GM12878 (cell line): ENCODE measurements at regions not wholly inside any gene's neighbourhood (a gene's known extent, or its start where the extent isn't known, plus 50 kb on each side); places are given as distances from the start of the nearest gene placed in this dataset.

Source experiments
- ATAC-seq: fragments of 200-7000 bp; cut with Tn5 transposase; 3 replicates; pipeline ENCODE4 v1.9.1; 2020; ENCODE audit warnings: mild to moderate bottlenecking, moderate library complexity
- BruUV-seq: library from RNA; stranded (reverse); fragments of 400-500 nt; replicated peaks from 2 replicates; lab custom pipeline; 2021; lab: Mats Ljungman, UMichigan
- CTCF ChIA-PET: fragments of 300-600 bp; sonication (Branson Sonifier 250); formaldehyde crosslinking; extraction: SDS; loops from one replicate; lab custom pipeline; 2021; ENCODE audit warnings: inconsistent platforms; lab: Yijun Ruan, JAX
- POLR2A ChIA-PET: fragments of 350-600 bp; formaldehyde crosslinking; extraction: SDS; loops from one replicate; lab custom pipeline; 2021; ENCODE audit warnings: inconsistent platforms; lab: Charles Lee
- RAD21 ChIA-PET: fragments of 300-600 bp; sonication (Branson Sonifier 250); formaldehyde crosslinking; loops from one replicate; lab custom pipeline; 2023; ENCODE audit warnings: antibody characterized with exemption; ENCODE audit not compliant: unreplicated experiment; lab: Charles Lee
- SMC1A ChIA-PET: fragments of 300-600 bp; sonication (Branson Sonifier 250); formaldehyde crosslinking; loops from one replicate; lab custom pipeline; 2023; ENCODE audit not compliant: unreplicated experiment, uncharacterized antibody; lab: Charles Lee
- DNase-seq: peaks from one replicate; pipeline ENCODE4 v3.0.0-alpha.2; 2011; ENCODE audit warnings: low read depth, low spot score
- FAIRE-seq: peaks from 3 replicates; lab custom pipeline; 2011; peaks lifted over from hg19 to GRCh38; lab: Jason Lieb, UNC
- H2AFZ ChIP-seq: 2 replicates; pipeline ENCODE4 v1.6.0; 2011; ENCODE audit warnings: low read depth, low read length, control low read depth; ENCODE audit not compliant: control insufficient read depth
- H3K27ac ChIP-seq: 2 replicates; pipeline ENCODE4 v1.5.1; 2011; ENCODE audit warnings: control low read depth; ENCODE audit not compliant: control insufficient read depth, insufficient read depth
- H3K27me3 ChIP-seq, 2 experiments: replicated peaks in 1 of 2; 2 replicates each; pipeline versions ENCODE4 v1.6.0 to v1.6.1; 2011; ENCODE audit warnings: low read length in 1 of 2; ENCODE audit not compliant: control insufficient read depth in 2 of 2, insufficient read depth in 2 of 2
- H3K36me3 ChIP-seq, 2 experiments: 2 replicates each; pipeline ENCODE4 v1.5.1; 2011; ENCODE audit warnings: low read length in 1 of 2; ENCODE audit not compliant: control insufficient read depth in 2 of 2, insufficient read depth in 2 of 2
- H3K4me1 ChIP-seq: 2 replicates; pipeline ENCODE4 v1.6.1; 2011; ENCODE audit warnings: mild to moderate bottlenecking, low read length, moderate library complexity, mixed read lengths; ENCODE audit not compliant: control insufficient read depth, insufficient read depth
- H3K4me2 ChIP-seq: 2 replicates; pipeline ENCODE4 v1.6.0; 2011; ENCODE audit warnings: control low read depth; ENCODE audit not compliant: control insufficient read depth, insufficient read depth
- H3K4me3 ChIP-seq: fragments of 200-600 bp; sonication (generic); 2 replicates; pipeline ENCODE4 v1.5.1; 2016
- H3K79me2 ChIP-seq: 2 replicates; pipeline ENCODE4 v1.6.0; 2011; ENCODE audit warnings: low read length; ENCODE audit not compliant: control insufficient read depth, insufficient read depth
- H3K9ac ChIP-seq: 2 replicates; pipeline ENCODE4 v1.8.0; 2011; ENCODE audit warnings: low read length, control low read depth, mixed read lengths; ENCODE audit not compliant: control insufficient read depth, insufficient read depth
- H3K9me3 ChIP-seq: replicated peaks from 3 replicates; pipeline ENCODE4 v1.5.1; 2011; ENCODE audit warnings: mild to moderate bottlenecking, low read length; ENCODE audit not compliant: control insufficient read depth, insufficient read depth
- H4K20me1 ChIP-seq: 2 replicates; pipeline ENCODE4 v1.6.0; 2011; ENCODE audit not compliant: control insufficient read depth, insufficient read depth
- BRCA1 ChIP-seq: IDR thresholded peaks from 2 replicates; pipeline ENCODE4 v1.6.1; 2011; ENCODE audit warnings: low read depth, low read length, improper control_type of control experiment
- EZH2 ChIP-seq: IDR thresholded peaks from 2 replicates; pipeline ENCODE4 v1.6.1; 2012; ENCODE audit warnings: low read depth, mild to moderate bottlenecking, control low read depth, inconsistent platforms, low read length, borderline replicate concordance; ENCODE audit not compliant: control insufficient read depth
- HDAC2 ChIP-seq: fragments of 200-600 bp; sonication (generic); IDR thresholded peaks from 2 replicates; pipeline ENCODE4 v1.6.1; 2017
- MYC ChIP-seq: IDR thresholded peaks from 2 replicates; pipeline ENCODE4 v1.6.1; 2011; ENCODE audit warnings: mild to moderate bottlenecking, low read length, moderate library complexity, inconsistent platforms; ENCODE audit not compliant: insufficient read depth, insufficient replicate concordance, insufficient read length, severe bottlenecking
- NFIC ChIP-seq: IDR thresholded peaks from 2 replicates; pipeline ENCODE4 v1.6.1; 2012; ENCODE audit warnings: low read depth, mild to moderate bottlenecking, inconsistent platforms, low read length, moderate library complexity
- NFXL1 ChIP-seq: fragments of 450-650 bp; IDR thresholded peaks from 2 replicates; pipeline ENCODE4 v1.6.1; 2017; ENCODE audit warnings: antibody characterized with exemption, mild to moderate bottlenecking, borderline replicate concordance
- NR2F1 ChIP-seq: fragments of 450-650 bp; conservative IDR thresholded peaks from 2 replicates; pipeline ENCODE4 v1.6.1; 2017; ENCODE audit warnings: mild to moderate bottlenecking
- SMAD1 ChIP-seq: fragments of 450-650 bp; IDR thresholded peaks from 2 replicates; pipeline ENCODE4 v1.6.1; 2018; ENCODE audit warnings: mild to moderate bottlenecking, low read depth; ENCODE audit not compliant: partially characterized antibody
- TARDBP ChIP-seq: IDR thresholded peaks from 2 replicates; pipeline ENCODE4 v1.6.1; 2016; ENCODE audit warnings: borderline replicate concordance
- ZNF24 ChIP-seq: fragments of 450-650 bp; IDR thresholded peaks from 2 replicates; pipeline ENCODE4 v1.6.1; 2017; ENCODE audit warnings: antibody characterized with exemption, mild to moderate bottlenecking
- ZNF384 ChIP-seq: IDR thresholded peaks from 2 replicates; pipeline ENCODE4 v1.6.1; 2012; ENCODE audit warnings: low read depth, mild to moderate bottlenecking, low read length, improper control_type of control experiment, borderline replicate concordance
- whole genome bisulfite sequencing: methylation state at CpG from one replicate; pipeline ENCODE4 v1.1.6; 2016; ENCODE audit warnings: low lambda C conversion rate; ENCODE audit not compliant: insufficient replicate concordance, insufficient coverage; ENCODE audit errors: missing lambda C conversion rate; 5-methylcytosine and 5-hydroxymethylcytosine counted together
- in situ Hi-C: fragments of 300-500 bp; cut with MboI; formaldehyde crosslinking; loops from 9 replicates; pipeline ENCODE4 v1.14.3; 2018; ENCODE audit warnings: mixed read lengths
- intact Hi-C: fragments of 100-400 bp; cut with micrococcal nuclease; formaldehyde crosslinking; loops from one replicate; pipeline ENCODE4 v1.14.2; 2022; ENCODE audit not compliant: unreplicated experiment
- TF ChIP-seq, protein P1 (sequence below): fragments of 450-650 bp; IDR thresholded peaks from 2 replicates; pipeline ENCODE4 v1.6.1; 2016; ENCODE audit warnings: mild to moderate bottlenecking, moderate library complexity, borderline replicate concordance

DNA sequence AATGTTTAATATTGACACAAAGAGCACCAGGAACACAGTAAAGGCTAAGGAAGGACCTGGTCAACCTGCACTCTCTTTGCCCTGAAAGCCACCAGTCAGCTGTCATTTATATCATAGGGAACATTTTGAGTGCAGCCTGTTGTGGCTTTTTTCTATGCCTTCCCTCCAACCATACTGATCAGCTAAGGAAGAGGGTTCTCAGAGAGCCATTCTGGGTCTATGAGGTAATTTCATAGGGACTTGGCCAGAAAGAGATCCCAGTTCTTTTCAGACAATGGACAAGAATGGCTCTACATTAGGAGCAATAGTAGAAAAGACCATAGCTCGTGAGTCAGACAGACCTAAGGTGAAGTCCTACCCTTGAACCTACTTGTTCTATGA is 132.8 kb downstream of the CCDC34 start:
- no peak overlapping the region for H3K9ac ChIP-seq
- RAD21 ChIA-PET: interaction anchor here (1.1 to 6.0 kb wide), 2 partner anchors 16 to 34 kb away, joined by 3 to 73 read pairs; no protein-coding TSS in a partner anchor
- H3K36me3 ChIP-seq: no peaks in the 10 kb centered on the region
- no peak overlapping the region for H2AFZ ChIP-seq
- H3K27me3 ChIP-seq: no peaks in the 10 kb centered on the region
- intact Hi-C loops (loop anchor here (5.0 to 10.0 kb wide), 3 partner anchors 45 to 605 kb away; partner anchors contain the start of gene CCDC34), in situ Hi-C loops (no loop called here)
- ATAC-seq (no peak), FAIRE-seq (no peak), DNase-seq (no peak)
- 7% methylated on average over 1 of the region's 1 CpG for WGBS
- no TSS peak for BruUV-seq
- no peak overlapping the region for H3K4me3 ChIP-seq
- TF ChIP-seq NR2F1 (no peak), TARDBP (no peak), NFXL1 (no peak)
- H3K4me2 ChIP-seq: no peak overlapping the region
- no peak overlapping the region for H3K27ac ChIP-seq
- SMC1A ChIA-PET: interaction anchor here (1.2 to 9.2 kb wide), 6 partner anchors 13 to 66 kb away, joined by 3 to 189 read pairs (median 6); no protein-coding TSS in a partner anchor
- no peaks in the 10 kb centered on the region; the same call in 2 of the 3 replicates for H3K9me3 ChIP-seq
- H3K4me1 ChIP-seq: peaks cover 3% of the 10 kb centered on the region; the same call in 1 of the 2 replicates
- POLR2A ChIA-PET: interaction anchor here (1.4 to 2.2 kb wide), 2 partner anchors 13 to 17 kb away, joined by 3 to 6 read pairs; no protein-coding TSS in a partner anchor
- CTCF ChIA-PET: interaction anchor here (0.7 to 5.3 kb wide), 5 partner anchors 16 to 269 kb away, joined by 3 to 58 read pairs (median 5); no protein-coding TSS in a partner anchor
- no peaks in the 10 kb centered on the region for H4K20me1 ChIP-seq
- H3K79me2 ChIP-seq: no peaks in the 10 kb centered on the region

DNA sequence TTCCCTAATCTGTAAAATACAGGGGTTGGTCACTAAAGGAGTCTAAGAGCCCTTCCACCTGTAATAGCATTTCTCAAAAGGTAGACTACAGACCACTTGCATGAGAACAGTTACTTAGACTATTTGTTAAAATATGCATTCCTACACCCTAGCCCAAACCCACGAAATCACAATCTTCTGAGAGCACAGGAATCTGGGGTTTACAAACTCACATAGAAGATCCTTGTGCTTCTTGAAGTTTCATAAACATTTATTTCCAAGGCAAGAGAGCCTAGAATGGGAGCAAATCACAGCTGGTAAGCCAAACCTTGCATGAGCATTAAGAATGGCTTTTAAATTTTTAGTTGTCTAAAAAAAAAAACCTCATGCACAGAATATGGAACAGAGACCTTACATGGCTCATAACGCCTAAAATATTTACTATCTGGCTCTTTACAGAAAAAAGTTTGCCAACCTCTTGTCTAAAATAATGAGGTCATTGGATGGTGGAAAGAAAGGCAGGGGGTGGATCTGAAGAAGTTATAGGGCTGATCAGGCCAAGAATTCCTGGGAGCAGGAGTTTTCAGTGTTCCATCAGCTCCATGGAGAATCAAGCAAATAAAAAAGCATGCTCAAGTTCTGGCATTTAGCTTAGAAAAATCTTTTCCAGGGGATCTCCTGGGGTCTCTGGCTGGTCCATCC is 133.4 kb downstream of the CCDC34 start:
- Histone ChIP-seq H3K4me3 (no peak overlapping the region), H3K9ac (no peak overlapping the region), H3K9me3 (no peaks in the 10 kb centered on the region; the same call in 2 of the 3 replicates), H3K36me3 (no peaks in the 10 kb centered on the region), H3K4me1 (peaks cover 3% of the 10 kb centered on the region; the same call in 1 of the 2 replicates), H3K4me2 (no peak overlapping the region), H3K27me3 (no peaks in the 10 kb centered on the region), H3K79me2 (no peaks in the 10 kb centered on the region), H2AFZ (no peak overlapping the region), H4K20me1 (no peaks in the 10 kb centered on the region), H3K27ac (no peak overlapping the region)
- no TSS peak for BruUV-seq
- intact Hi-C loops (loop anchor here (5.0 to 10.0 kb wide), 3 partner anchors 45 to 605 kb away; partner anchors contain the start of gene CCDC34), in situ Hi-C loops (no loop called here)
- ChIA-PET SMC1A (interaction anchor here (1.2 to 9.2 kb wide), 4 partner anchors 14 to 45 kb away, joined by 3 to 189 read pairs (median 8); no protein-coding TSS in a partner anchor), CTCF (interaction anchor here (1.0 to 5.3 kb wide), 3 partner anchors 16 to 67 kb away, joined by 3 to 58 read pairs (median 5); no protein-coding TSS in a partner anchor), POLR2A (no interaction called here), RAD21 (interaction anchor here (6.0 kb wide), 1 partner anchor 15 kb away, joined by 73 read pairs; no protein-coding TSS in a partner anchor)
- WGBS: 23% methylated on average over 2 of the region's 2 CpGs
- DNase-seq: no peak
- FAIRE-seq: no peak
- ATAC-seq: no peak
- TF ChIP-seq NFIC (no peak), HDAC2 (no peak), SMAD1 (no peak), ZNF384 (no peak), MYC (no peak), EZH2 (no peak), BRCA1 (no peak), ZNF24 (no peak)
- TF ChIP-seq, protein P1, sequence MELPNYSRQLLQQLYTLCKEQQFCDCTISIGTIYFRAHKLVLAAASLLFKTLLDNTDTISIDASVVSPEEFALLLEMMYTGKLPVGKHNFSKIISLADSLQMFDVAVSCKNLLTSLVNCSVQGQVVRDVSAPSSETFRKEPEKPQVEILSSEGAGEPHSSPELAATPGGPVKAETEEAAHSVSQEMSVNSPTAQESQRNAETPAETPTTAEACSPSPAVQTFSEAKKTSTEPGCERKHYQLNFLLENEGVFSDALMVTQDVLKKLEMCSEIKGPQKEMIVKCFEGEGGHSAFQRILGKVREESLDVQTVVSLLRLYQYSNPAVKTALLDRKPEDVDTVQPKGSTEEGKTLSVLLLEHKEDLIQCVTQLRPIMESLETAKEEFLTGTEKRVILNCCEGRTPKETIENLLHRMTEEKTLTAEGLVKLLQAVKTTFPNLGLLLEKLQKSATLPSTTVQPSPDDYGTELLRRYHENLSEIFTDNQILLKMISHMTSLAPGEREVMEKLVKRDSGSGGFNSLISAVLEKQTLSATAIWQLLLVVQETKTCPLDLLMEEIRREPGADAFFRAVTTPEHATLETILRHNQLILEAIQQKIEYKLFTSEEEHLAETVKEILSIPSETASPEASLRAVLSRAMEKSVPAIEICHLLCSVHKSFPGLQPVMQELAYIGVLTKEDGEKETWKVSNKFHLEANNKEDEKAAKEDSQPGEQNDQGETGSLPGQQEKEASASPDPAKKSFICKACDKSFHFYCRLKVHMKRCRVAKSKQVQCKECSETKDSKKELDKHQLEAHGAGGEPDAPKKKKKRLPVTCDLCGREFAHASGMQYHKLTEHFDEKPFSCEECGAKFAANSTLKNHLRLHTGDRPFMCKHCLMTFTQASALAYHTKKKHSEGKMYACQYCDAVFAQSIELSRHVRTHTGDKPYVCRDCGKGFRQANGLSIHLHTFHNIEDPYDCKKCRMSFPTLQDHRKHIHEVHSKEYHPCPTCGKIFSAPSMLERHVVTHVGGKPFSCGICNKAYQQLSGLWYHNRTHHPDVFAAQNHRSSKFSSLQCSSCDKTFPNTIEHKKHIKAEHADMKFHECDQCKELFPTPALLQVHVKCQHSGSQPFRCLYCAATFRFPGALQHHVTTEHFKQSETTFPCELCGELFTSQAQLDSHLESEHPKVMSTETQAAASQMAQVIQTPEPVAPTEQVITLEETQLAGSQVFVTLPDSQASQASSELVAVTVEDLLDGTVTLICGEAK: no peak
